ENCODE measurements at regions not wholly inside any gene's neighbourhood (a gene's known extent, or its start where the extent isn't known, plus 50 kb on each side); places are given as distances from the start of the nearest gene placed in this dataset.
"Not testable (repeated sequence)": the region's sequence is repeated elsewhere in the genome, so short reads cannot be mapped to it uniquely, and the experiment has no call there.

DNA sequence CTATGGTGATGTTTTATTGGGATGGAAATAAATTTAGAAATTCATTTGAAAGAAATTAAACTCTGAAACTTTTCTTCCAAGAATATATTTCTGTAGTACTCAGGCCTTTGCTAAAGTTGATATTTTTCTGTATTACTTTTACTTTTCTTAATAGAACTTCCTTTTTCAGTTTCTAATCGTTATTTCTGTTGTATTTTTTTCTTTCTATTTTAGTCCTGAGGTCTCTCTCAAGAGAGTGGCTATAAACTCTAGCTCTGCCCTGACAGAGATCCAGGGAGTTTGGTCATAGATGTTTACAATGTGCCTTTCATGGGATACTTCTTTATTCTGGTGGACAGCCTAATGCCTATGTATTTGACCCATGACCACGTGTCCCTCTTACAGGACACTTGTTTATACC is 51.0 kb downstream of the OR2B6 start:
- Mint-ChIP-seq H3K36me3 (no peaks in the 10 kb centered on the region), H3K27me3 (peaks cover 26 to 37% of the 10 kb centered on the region in 2 donors), H3K4me3 (no peak overlapping the region), H3K27ac (no peak overlapping the region), H3K9me3 (no peaks in the 10 kb centered on the region), H3K4me1 (ENCODE audit: low read depth in 2 of 2) (no peaks in the 10 kb centered on the region)
- no peak for DNase-seq (ENCODE audit: low spot score)
- no peak for ATAC-seq

- peaks cover 25 to 40% of the 10 kb centered on the region in 2 donors for H3K27me3 Mint-ChIP-seq
- ATAC-seq (no peak), DNase-seq (ENCODE audit: low spot score) (no peak)
- H3K27ac Mint-ChIP-seq: no peak overlapping the region
- no peaks in the 10 kb centered on the region for H3K9me3 Mint-ChIP-seq
- no peaks in the 10 kb centered on the region for H3K4me1 Mint-ChIP-seq (ENCODE audit: low read depth in 2 of 2)
- H3K4me3 Mint-ChIP-seq: no peak overlapping the region
- no peaks in the 10 kb centered on the region for H3K36me3 Mint-ChIP-seq
Measured at GRCh38 chr6:28010526-28010925, 53.5 kb downstream of the OR2B6 start.

- DNase-seq (ENCODE audit: low spot score) (no peak), ATAC-seq (no peak)
- Mint-ChIP-seq H3K9me3 (no peaks in the 10 kb centered on the region), H3K27me3 (peaks cover 28 to 44% of the 10 kb centered on the region in 2 donors), H3K4me3 (no peak overlapping the region), H3K36me3 (no peaks in the 10 kb centered on the region), H3K4me1 (ENCODE audit: low read depth in 2 of 2) (no peaks in the 10 kb centered on the region), H3K27ac (no peak overlapping the region)
Measured at GRCh38 chr6:28011722-28012121, 54.7 kb downstream of the OR2B6 start.

- not testable (repeated sequence) for H3K27ac Mint-ChIP-seq; H3K9me3 Mint-ChIP-seq; H3K4me3 Mint-ChIP-seq; ATAC-seq; H3K36me3 Mint-ChIP-seq; DNase-seq (ENCODE audit: low spot score); H3K4me1 Mint-ChIP-seq (ENCODE audit: low read depth in 2 of 2)
- H3K27me3 Mint-ChIP-seq: peaks cover 21 to 50% of the 10 kb centered on the region in 2 donors
Measured at GRCh38 chr6:28021011-28021410, 59.4 kb upstream of the ZNF165 start.

DNA sequence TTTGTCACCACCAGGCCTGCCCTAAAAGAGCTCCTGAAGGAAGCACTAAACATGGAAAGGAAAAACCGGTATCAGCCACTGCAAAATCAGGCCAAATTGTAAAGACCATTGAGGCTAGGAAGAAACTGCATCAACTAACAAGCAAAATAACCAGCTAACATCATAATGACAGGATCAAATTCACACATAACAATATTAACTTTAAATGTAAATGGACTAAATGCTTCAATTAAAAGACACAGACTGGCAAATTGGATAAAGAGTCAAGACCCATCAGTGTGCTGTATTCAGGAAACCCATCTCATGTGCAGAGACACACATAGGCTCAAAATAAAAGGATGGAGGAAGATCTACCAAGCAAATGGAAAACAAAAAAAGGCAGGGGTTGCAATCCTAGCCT is 57.7 kb upstream of the ZNF165 start:
- not testable (repeated sequence) for H3K4me3 Mint-ChIP-seq; DNase-seq (ENCODE audit: low spot score); H3K27ac Mint-ChIP-seq; H3K4me1 Mint-ChIP-seq (ENCODE audit: low read depth in 2 of 2); H3K9me3 Mint-ChIP-seq; ATAC-seq; H3K36me3 Mint-ChIP-seq
- peaks cover 19 to 45% of the 10 kb centered on the region in 2 donors for H3K27me3 Mint-ChIP-seq

Data from natural killer cell treated with Interleukin-12 subunit alpha and Interleukin-12 subunit beta and Interleukin-15 and Interleukin-18, amount 100 ng/mL, for 72 hours (primary cell).